ENCODE measurements at regions not wholly inside any gene's neighbourhood (a gene's known extent, or its start where the extent isn't known, plus 50 kb on each side); places are given as distances from the start of the nearest gene placed in this dataset.

GRCh38 chrX:151860827-151861226 lies 51.9 kb upstream of the MAGEA4 start:
- TF ChIP-seq EZH2 (IDR thresholded peaks at IDR 0.05) (no peak), CTCF (IDR thresholded peaks at IDR 0.05) (no peak)

Data from neural progenitor cell (in vitro differentiated cells).